ENCODE measurements at regions not wholly inside any gene's neighbourhood (a gene's known extent, or its start where the extent isn't known, plus 50 kb on each side); places are given as distances from the start of the nearest gene placed in this dataset.

GRCh38 chr1:238176441-238176840 is 285.7 kb upstream of the ZP4 start:
- TF ChIP-seq, protein P1, sequence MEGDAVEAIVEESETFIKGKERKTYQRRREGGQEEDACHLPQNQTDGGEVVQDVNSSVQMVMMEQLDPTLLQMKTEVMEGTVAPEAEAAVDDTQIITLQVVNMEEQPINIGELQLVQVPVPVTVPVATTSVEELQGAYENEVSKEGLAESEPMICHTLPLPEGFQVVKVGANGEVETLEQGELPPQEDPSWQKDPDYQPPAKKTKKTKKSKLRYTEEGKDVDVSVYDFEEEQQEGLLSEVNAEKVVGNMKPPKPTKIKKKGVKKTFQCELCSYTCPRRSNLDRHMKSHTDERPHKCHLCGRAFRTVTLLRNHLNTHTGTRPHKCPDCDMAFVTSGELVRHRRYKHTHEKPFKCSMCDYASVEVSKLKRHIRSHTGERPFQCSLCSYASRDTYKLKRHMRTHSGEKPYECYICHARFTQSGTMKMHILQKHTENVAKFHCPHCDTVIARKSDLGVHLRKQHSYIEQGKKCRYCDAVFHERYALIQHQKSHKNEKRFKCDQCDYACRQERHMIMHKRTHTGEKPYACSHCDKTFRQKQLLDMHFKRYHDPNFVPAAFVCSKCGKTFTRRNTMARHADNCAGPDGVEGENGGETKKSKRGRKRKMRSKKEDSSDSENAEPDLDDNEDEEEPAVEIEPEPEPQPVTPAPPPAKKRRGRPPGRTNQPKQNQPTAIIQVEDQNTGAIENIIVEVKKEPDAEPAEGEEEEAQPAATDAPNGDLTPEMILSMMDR (IDR thresholded peaks at IDR 0.05; ENCODE audit: borderline replicate concordance, extremely low read depth, low read length, poor library complexity, severe bottlenecking): no peak
- TF ChIP-seq EZH2 (IDR thresholded peaks at IDR 0.05; ENCODE audit: borderline replicate concordance, low read depth, low read length, severe bottlenecking): no peak

Measured in DND-41 (cell line).